NCI-H1694 (cell line): ENCODE measurements at regions not wholly inside any gene's neighbourhood (a gene's known extent, or its start where the extent isn't known, plus 50 kb on each side); places are given as distances from the start of the nearest gene placed in this dataset.
A peak's percentile ranks its signal among the peaks of the same experiment; 100 is the strongest.

Experiments used
- DNase-seq: peaks from one replicate; lab custom pipeline; 2025; lab: John Stamatoyannopoulos, UW

GRCh38 chr12:4134448-4135263, 138.9 kb upstream of the CCND2 start:
- no peak for DNase-seq

DNA sequence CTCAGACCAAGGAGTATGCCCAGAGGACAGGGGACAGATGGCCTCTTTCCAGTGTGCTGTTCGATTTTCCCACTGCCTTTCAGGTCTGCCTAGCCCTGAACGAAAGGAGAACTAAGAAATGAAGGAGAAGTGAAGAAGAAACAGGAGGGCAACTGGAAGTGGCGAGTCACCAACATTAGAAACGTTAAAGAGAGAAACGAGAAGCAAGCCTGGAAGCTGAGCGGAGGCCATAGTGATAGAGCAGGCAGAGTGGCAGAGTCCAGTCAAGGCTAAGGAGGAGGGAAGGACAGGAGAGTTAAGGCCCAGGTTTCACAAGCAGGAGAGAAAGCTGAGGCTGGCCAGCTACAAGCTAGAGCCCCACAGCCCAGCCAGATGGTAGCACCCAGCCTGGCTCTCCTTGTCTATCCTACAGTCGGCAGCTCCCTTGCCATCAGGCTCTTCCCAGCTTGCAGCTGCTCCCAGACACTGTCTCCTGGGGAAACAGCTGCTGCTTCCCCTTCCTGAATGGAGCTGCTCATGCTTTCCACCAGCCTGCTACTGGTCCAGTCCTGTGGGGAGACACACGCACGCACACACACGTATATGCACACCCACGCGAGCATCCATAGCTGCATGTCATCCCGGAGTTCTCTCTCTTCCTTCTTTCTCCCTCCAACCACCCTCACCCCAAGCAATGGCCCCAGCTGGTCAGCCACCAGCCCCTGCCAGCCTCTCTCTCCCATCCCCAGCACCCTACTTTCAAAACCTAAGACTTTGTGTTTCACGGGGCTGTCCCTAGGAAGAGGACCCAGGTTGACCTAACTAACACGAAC, 139.7 kb upstream of the CCND2 start:
- no peak for DNase-seq

DNA sequence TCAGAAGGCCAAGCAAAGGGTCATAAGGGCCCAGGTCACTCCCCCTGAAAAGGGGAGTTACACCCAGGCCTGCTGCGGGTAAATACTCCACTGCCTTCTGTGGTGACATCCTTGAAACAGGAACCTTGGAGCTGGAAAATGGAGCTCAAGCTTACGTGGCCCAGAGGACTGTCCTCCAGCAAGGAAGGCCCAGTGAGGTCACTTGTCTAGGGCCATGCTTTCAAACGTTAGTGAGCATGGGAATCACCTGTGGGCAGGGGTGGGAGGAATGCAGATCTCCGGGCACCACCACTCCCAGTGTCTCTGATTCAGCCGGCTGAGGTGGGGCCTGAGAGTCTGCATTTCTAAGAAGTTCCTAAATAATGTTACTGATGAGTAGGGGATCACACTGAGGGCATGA, 140.5 kb upstream of the CCND2 start:
- no peak for DNase-seq

- no peak for DNase-seq
Measured at GRCh38 chr12:4121506-4122020, 152.0 kb upstream of the CCND2 start.

DNA sequence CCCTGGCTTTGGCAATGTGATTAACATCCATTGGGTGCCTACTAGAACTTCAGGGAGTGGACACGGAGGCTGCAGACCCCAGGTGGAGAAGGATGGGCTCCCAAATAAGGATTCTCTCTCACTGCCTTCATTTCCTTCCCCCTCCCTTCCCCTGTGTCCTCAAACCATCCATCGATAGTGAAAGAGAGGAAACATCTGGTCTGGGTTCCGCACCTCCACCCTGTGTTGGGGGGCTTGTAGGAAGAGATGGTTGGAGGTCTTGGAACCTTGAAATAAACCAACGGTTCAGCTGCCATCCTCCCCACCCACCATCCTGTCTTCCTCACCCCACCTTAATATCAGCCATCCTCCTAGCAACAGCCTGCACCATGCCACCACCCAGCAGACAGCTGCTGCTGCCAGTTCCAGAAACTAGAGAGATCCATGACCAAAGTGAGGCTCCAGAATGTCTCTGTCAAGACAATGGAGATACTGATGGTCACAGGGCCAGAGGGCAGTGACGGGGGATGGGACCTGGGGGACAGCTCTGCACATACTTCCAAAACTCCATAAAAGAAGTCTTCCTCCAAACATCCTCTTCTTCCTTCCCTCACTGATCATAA, 153.1 kb upstream of the CCND2 start:
- DNase-seq, result no peak

- DNase-seq, result no peak
Measured at GRCh38 chr12:4119157-4119761, 154.3 kb upstream of the CCND2 start.

DNA sequence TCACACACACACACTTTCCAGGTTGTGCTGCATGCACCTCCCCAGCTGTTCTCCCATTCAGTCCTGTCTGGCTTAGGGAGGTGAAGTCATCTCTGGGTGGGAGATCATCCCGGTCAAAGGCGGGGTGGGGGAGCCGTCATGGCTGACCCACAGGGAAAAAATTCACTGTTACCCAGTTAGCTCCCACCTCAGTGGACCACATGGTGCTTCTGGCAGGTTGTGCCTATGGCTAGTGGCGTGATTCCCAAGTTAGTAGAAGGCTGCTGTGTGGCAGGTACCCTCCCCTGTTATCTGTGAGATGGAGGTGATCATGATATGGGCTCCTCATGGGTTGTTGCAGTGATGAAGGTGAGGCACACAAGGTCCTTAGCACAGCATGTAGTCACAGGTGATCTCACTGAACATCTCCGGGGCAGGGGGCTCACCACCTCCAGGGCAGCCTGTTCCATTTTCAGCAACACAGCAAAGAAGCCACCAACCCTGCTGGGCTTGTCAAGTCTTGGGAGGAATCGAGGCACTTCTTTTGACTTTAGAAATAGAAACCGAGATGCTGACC, 154.9 kb upstream of the CCND2 start:
- DNase-seq, result no peak

DNA sequence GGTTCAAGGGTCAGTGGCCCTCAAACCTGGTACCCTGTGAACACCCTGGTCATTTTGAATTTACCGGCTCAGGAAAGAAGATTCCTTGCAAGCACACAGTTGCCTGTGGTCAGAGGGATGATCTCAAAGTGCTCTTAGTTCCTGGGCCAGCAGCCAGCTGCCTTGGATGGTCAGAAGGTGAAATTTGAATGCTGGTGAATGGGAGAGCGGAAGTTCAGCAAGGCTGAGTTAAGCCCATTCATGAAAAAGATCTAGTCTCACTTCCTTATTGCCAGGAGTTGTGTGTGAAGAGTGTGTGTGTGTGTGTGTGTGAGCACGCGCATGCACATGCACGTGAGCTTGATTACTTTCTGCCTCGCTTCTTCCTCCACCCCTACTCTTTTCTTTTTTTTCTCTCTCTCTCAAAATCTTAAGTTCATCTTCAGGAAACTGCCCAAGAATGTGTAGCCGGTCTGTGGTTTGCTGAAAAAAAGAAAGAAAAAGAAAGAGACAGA, 155.5 kb upstream of the CCND2 start:
- no peak for DNase-seq

DNA sequence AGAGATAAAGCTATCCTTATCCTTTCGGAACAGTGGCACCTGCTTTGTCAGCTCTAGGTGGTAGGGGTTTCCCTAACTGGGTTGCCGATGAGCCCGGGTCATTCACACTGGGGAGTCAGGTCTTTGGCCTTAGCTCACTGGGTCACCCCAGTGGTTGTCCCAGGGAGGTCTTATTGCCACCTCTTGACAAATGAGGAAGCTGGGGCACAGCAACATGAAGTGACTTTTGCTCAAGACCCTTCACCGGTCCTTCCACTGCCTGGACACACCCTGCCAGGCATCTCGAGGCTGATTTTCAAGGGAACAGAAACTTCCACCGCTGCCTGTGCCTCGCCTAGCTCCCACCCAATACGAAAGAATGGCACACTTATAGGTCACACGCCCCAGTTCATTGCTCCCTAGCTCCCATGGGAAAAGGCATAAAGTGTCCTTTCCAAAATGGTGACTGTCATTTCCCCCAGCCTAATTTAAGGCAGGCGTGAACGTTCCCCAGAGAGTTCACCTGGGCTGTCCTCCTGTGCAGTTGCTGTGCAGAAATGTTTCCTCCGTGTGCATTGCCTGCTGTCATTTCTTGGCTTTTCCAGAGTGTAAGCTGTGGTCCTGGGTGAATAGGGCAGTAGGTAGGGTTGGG, 156.1 kb upstream of the CCND2 start:
- DNase-seq, result no peak

DNA sequence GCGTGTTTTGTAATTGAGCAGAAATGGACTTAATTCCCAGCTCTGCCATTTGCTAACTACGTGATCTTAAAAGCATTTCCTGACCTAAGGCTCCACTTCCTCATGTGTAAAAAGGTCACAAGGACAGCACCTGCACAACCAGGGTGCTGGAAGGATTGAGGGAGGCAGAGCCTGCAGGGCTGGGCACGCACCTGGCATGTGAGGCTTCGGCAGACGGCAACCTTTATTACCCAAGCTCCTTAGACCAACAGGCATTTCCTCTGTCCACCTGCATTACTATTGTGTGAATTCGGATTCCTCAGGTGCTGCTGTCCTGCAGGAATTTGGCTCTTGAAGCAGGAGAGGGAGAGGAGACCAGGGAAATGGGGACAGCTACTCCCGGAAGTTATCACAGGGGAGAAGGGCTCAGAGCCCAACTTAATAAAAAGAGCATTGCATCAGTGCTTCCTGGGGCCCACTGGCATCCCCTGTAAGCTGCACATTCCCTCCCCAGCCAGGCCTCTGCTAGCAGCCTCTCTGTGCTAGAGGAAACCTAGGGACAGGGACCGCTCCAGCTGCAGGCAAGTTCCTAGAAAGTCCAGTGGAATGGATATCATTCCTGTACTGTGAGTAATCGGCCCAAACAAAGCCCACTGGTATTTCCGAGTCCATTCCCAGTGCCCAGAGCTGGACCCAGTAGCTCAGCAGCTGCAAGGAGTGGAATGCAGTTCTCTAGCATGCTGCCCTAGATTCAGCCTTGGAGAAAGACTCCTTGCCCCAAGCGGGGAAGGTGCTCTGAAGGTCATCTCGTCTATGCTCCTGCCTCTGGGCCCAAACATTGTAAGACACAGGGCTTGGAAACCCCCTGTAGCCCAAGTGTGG, 157.1 kb upstream of the CCND2 start:
- no peak for DNase-seq

- no peak for DNase-seq
Measured at GRCh38 chr12:4115570-4115969, 158.0 kb upstream of the CCND2 start.

DNA sequence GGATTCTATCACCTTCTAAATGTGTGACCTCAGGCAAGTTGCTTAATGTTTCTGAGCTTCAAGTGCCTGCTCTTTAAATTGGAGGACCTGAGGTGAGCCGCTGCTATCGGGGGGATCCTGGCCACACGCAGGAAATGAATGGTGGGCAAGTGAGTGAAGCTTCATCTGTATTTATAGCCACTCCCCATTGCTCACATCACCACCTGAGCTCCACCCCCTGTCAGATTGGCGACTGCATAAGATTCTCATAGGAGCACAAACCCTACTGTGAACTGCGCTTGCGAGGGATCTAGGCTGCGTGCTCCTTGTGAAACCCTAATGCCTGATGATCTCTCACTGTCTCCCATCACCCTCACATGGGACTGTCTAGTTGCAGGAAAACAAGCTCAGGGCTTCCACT, 158.6 kb upstream of the CCND2 start:
- no peak for DNase-seq

GRCh38 chr12:4112734-4113325, 160.7 kb upstream of the CCND2 start:
- DNase-seq, result no peak

DNA sequence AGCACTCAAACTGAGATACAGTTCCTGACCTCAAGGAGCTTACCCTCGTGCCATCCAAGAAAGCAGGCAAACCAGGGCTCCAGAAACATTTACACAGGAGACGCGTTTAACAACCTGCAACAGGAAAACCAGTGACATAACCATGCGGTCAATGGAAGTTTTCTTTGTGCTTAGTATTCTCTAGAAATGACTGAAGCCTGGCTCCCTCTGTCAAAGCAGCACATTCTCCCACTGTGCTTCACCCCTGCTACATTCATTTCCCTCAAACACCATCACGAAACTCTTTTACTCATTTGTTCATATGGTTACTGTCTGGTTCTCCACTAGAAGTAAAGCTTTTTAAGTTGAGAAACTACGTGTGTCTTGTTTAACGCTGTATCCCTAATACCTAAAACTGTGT, 161.3 kb upstream of the CCND2 start:
- no peak for DNase-seq

- DNase-seq, result no peak
Measured at GRCh38 chr12:4111010-4111409, 162.6 kb upstream of the CCND2 start.

DNA sequence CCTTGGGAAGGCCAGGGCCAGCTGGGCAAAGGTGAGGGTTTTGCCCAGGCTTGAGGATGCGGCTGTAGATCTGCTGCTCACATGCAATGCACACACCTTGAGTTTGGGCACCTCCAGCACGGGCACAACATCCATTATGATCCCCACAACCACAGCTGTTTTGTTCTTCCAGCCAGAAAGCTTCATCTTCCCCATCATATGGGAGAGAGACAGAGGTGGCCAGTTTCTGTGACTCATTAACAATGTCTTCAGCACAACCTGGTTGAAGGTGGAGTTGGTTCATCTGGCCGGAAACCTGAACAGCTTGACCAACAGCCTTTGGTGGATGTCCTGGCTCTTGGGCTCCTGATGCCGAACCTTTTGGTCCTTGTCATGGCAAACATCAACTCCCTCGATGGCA, 163.7 kb upstream of the CCND2 start:
- DNase-seq, result no peak

DNA sequence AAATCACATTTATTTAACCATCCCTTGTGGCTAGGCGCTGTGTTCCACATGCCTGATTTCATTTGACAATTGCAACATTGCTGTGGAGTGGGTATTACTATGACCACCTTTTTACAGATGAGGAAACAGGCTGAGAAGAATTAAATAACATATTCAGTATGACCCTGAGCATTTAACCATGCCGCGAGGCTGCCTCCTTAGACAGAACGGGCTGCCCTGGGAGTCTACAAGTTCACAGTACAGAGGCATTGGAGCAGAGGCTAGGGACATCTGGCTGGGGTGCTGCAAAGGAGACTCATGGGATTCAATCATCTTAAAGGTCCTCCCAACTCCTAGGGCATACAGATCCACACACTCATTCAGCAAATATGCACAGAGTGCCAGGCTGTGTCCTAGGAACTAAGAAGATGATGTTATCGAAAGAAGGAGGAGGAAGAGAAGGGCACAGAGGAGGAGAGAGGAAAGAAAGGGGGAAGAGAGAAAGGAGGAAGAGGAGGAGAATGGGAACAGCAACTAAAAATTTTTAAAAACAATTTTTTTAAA, 164.7 kb upstream of the CCND2 start:
- DNase-seq, result no peak

DNA sequence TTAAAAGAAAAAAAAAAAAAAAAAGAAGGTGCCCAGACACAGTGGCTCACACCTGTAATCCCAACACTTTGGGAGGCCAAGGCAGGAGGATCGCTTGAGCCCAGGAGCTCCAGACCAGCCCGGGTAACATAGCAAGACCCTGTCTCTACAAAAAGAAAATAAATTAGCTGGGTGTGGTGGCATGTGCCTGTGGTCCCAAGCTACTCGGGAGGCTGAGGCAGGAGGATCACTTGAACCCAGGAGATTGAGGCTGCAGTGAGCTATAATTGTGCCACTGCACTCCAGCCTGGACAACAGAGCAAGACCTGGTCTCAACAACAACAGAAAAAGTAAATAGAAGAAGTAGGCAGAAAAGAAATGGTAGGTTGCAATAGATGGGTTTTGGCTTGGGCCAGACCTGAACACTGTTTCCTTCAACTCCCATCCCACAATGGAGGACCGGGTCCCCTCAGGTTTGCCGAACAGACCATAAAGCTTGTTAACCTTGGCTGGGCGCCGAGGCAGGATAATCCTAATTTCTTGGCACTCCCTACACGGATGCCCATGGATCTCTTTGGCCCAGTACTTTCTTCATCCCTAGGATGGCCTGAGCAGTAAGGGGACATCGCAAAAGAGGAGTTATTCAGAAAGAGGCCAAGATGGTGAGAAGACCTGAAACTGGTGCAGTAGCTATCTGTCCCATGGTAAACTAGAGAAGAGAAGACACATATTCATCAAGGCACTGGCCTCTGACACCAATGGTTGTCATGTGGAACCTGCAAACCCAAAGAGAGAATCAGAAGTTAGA, 165.5 kb upstream of the CCND2 start:
- no peak for DNase-seq

GRCh38 chr12:4107436-4107878, 166.1 kb upstream of the CCND2 start:
- peak; percentile 19 for DNase-seq
